Lower lobe of right lung (tissue), 2 donors: ENCODE measurements at regions not wholly inside any gene's neighbourhood (a gene's known extent, or its start where the extent isn't known, plus 50 kb on each side); places are given as distances from the start of the nearest gene placed in this dataset.
A peak's percentile ranks its signal among the peaks of the same experiment; 100 is the strongest.

Experiments used
- ATAC-seq, 2 donors: fragments of 200-7000 bp; cut with Tn5 transposase; one replicate each; pipeline ENCODE4 v1.9.1; 2020 to 2022; ENCODE audit warnings: mild to moderate bottlenecking in 2 of 2, moderate library complexity in 2 of 2
- DNase-seq: peaks from one replicate; pipeline ENCODE4 v3.0.0-alpha.2; 2020
- H3K27ac ChIP-seq: fragments of 200-600 bp; one replicate; pipeline ENCODE4 v1.8.0; 2022
- H3K27me3 ChIP-seq: fragments of 200-600 bp; one replicate; pipeline ENCODE4 v1.8.0; 2022; ENCODE audit warnings: low read depth
- H3K36me3 ChIP-seq: fragments of 200-600 bp; one replicate; pipeline ENCODE4 v1.8.0; 2022; ENCODE audit warnings: mild to moderate bottlenecking
- H3K4me1 ChIP-seq: fragments of 200-600 bp; one replicate; pipeline ENCODE4 v1.8.0; 2022
- H3K4me3 ChIP-seq: fragments of 200-600 bp; one replicate; pipeline ENCODE4 v1.8.0; 2022; ENCODE audit warnings: mild to moderate bottlenecking
- H3K9me3 ChIP-seq: fragments of 200-600 bp; one replicate; pipeline ENCODE4 v1.8.0; 2022
- CTCF ChIP-seq: fragments of 200-600 bp; IDR thresholded peaks from one replicate; pipeline ENCODE4 v1.8.0; 2022; ENCODE audit warnings: antibody characterized with exemption, mild to moderate bottlenecking
- intact Hi-C: fragments of 100-400 bp; cut with DNase I; formaldehyde crosslinking; loops from one replicate; pipeline ENCODE4 v1.11.0; 2022
- donor health status: DM: no; HTN: yes; CAD: no; lungs with severe emphysema.

- H3K4me3 ChIP-seq, result no peak overlapping the region
- H3K9me3 ChIP-seq, result no peaks in the 10 kb centered on the region
- intact Hi-C loops, result no loop called here
- no peaks in the 10 kb centered on the region for H3K36me3 ChIP-seq
- TF ChIP-seq CTCF, result no peak
- ATAC-seq, result no peak
- H3K27ac ChIP-seq, result no peak overlapping the region
- no peaks in the 10 kb centered on the region for H3K27me3 ChIP-seq
- H3K4me1 ChIP-seq, result no peaks in the 10 kb centered on the region
- no peak for DNase-seq
Measured at GRCh38 chr11:130715877-130716220, 200.4 kb downstream of the SNX19 start.

GRCh38 chr11:130718120-130718519 is 198.2 kb downstream of the SNX19 start:
- intact Hi-C loops, result no loop called here
- no peak for ATAC-seq
- Histone ChIP-seq H3K9me3 (no peaks in the 10 kb centered on the region), H3K4me3 (no peak overlapping the region), H3K27me3 (no peaks in the 10 kb centered on the region), H3K36me3 (no peaks in the 10 kb centered on the region), H3K4me1 (no peaks in the 10 kb centered on the region), H3K27ac (no peak overlapping the region)
- no peak for DNase-seq
- no peak for TF ChIP-seq CTCF

- Histone ChIP-seq H3K36me3 (no peaks in the 10 kb centered on the region), H3K4me3 (no peak overlapping the region), H3K27me3 (no peaks in the 10 kb centered on the region), H3K9me3 (no peaks in the 10 kb centered on the region), H3K27ac (no peak overlapping the region), H3K4me1 (no peaks in the 10 kb centered on the region)
- ATAC-seq (no peak), DNase-seq (no peak)
- no peak for TF ChIP-seq CTCF
- intact Hi-C loops, result no loop called here
Measured at GRCh38 chr11:130719220-130719915, 196.9 kb downstream of the SNX19 start.

- H3K27me3 ChIP-seq, result no peaks in the 10 kb centered on the region
- DNase-seq, result no peak
- intact Hi-C loops, result no loop called here
- H3K36me3 ChIP-seq, result no peaks in the 10 kb centered on the region
- H3K4me3 ChIP-seq, result no peak overlapping the region
- no peaks in the 10 kb centered on the region for H3K9me3 ChIP-seq
- ATAC-seq, result peak in 1 of 2 donors; percentile 28
- H3K27ac ChIP-seq, result no peak overlapping the region
- no peaks in the 10 kb centered on the region for H3K4me1 ChIP-seq
- no peak for TF ChIP-seq CTCF
Measured at GRCh38 chr11:130720232-130721022, 195.9 kb downstream of the SNX19 start.

- peaks cover 4% of the 10 kb centered on the region for H3K4me1 ChIP-seq
- intact Hi-C loops, result no loop called here
- no peak for DNase-seq
- H3K4me3 ChIP-seq, result no peak overlapping the region
- TF ChIP-seq CTCF, result no peak
- no peaks in the 10 kb centered on the region for H3K27me3 ChIP-seq
- H3K36me3 ChIP-seq, result no peaks in the 10 kb centered on the region
- H3K9me3 ChIP-seq, result no peaks in the 10 kb centered on the region
- no peak for ATAC-seq
- no peak overlapping the region for H3K27ac ChIP-seq
Measured at GRCh38 chr11:130721023-130721681, 195.1 kb downstream of the SNX19 start.
